HEK293 (cell line): ENCODE measurements at regions not wholly inside any gene's neighbourhood (a gene's known extent, or its start where the extent isn't known, plus 50 kb on each side); places are given as distances from the start of the nearest gene placed in this dataset.

Source experiments
- CTCF ChIA-PET: fragments of 350-600 bp; formaldehyde crosslinking; extraction: SDS; loops from one replicate; lab custom pipeline; 2021; ENCODE audit warnings: antibody characterized with exemption; lab: Yijun Ruan, JAX
- POLR2A ChIA-PET: fragments of 300-600 bp; formaldehyde crosslinking; extraction: SDS; loops from one replicate; lab custom pipeline; 2020; ENCODE audit warnings: antibody characterized with exemption, inconsistent platforms; lab: Yijun Ruan, JAX
- H3K27ac ChIP-seq: fragments of 200-500 bp; sonication (Bioruptor generic); 2 replicates; pipeline ENCODE4 v1.5.1; 2014; ENCODE audit warnings: low read depth, low read length, control low read depth, inconsistent platforms; ENCODE audit errors: extremely low read depth
- H3K36me3 ChIP-seq, 2 experiments: fragments of 200-500 bp in 1 of 2; sonication (Bioruptor generic) in 1 of 2; 1 replicate in 1 of 2; 2 replicates in 1 of 2; pipeline ENCODE4 v1.5.1; 2014 to 2017; ENCODE audit warnings: inconsistent platforms in 2 of 2, low read length in 2 of 2; ENCODE audit not compliant: control insufficient read depth in 2 of 2, insufficient read depth in 1 of 2
- H3K4me1 ChIP-seq: fragments of 200-500 bp; sonication (Bioruptor generic); 2 replicates; pipeline ENCODE4 v1.5.1; 2014; ENCODE audit warnings: mild to moderate bottlenecking, low read length, inconsistent platforms; ENCODE audit not compliant: control insufficient read depth, insufficient read depth
- H3K4me3 ChIP-seq: 2 replicates; pipeline ENCODE4 v1.5.1; 2011; ENCODE audit warnings: low read depth, mild to moderate bottlenecking, control low read depth, low read length, moderate library complexity
- H3K9me3 ChIP-seq: fragments of 200-500 bp; sonication (Bioruptor generic); 2 replicates; pipeline ENCODE4 v1.5.1; 2014; ENCODE audit warnings: low read depth, low read length, inconsistent platforms; ENCODE audit not compliant: control insufficient read depth, insufficient read depth
- HOXC10 ChIP-seq: sonication (generic); formaldehyde crosslinking; IDR thresholded peaks from 2 replicates; pipeline ENCODE4 v1.8.1; 2023; ENCODE audit warnings: mild to moderate bottlenecking, missing genetic modification reagents
- KLF8 ChIP-seq: fragments of 450-650 bp; formaldehyde crosslinking; IDR thresholded peaks from 2 replicates; pipeline ENCODE4 v1.5.1; 2016; ENCODE audit warnings: missing biosample characterization, missing genetic modification characterization
- SP2 ChIP-seq: fragments of 450-650 bp; formaldehyde crosslinking; IDR thresholded peaks from 2 replicates; pipeline ENCODE4 v1.5.1; 2016; ENCODE audit warnings: missing biosample characterization, missing genetic modification characterization
- ZBTB17 ChIP-seq: fragments of 450-650 bp; formaldehyde crosslinking; IDR thresholded peaks from 2 replicates; pipeline ENCODE4 v1.5.1; 2016; ENCODE audit warnings: missing biosample characterization, missing genetic modification characterization
- ZBTB20 ChIP-seq: fragments of 450-650 bp; formaldehyde crosslinking; IDR thresholded peaks from 2 replicates; pipeline ENCODE4 v1.5.1; 2016; ENCODE audit warnings: missing biosample characterization, missing genetic modification characterization
- ZNF140 ChIP-seq: fragments of 450-650 bp; formaldehyde crosslinking; IDR thresholded peaks from 2 replicates; pipeline ENCODE4 v1.5.1; 2016; ENCODE audit warnings: missing biosample characterization, missing genetic modification characterization
- ZNF24 ChIP-seq: fragments of 450-650 bp; formaldehyde crosslinking; IDR thresholded peaks from 2 replicates; pipeline ENCODE4 v1.5.1; 2016; ENCODE audit warnings: missing biosample characterization, missing genetic modification characterization
- ZNF354C ChIP-seq: fragments of 450-650 bp; formaldehyde crosslinking; IDR thresholded peaks from 2 replicates; pipeline ENCODE4 v1.5.1; 2016; ENCODE audit warnings: missing biosample characterization, missing genetic modification characterization, low read depth, borderline replicate concordance
- ZNF530 ChIP-seq: fragments of 450-650 bp; formaldehyde crosslinking; IDR thresholded peaks from 2 replicates; pipeline ENCODE4 v1.5.1; 2016; ENCODE audit warnings: low read depth, missing biosample characterization, missing genetic modification characterization
- ZNF600 ChIP-seq: fragments of 450-650 bp; formaldehyde crosslinking; IDR thresholded peaks from 2 replicates; pipeline ENCODE4 v1.5.1; 2016; ENCODE audit warnings: missing biosample characterization, missing genetic modification characterization
- ZNF660 ChIP-seq: fragments of 450-650 bp; IDR thresholded peaks from 2 replicates; pipeline ENCODE4 v1.5.1; 2018; ENCODE audit warnings: missing biosample characterization, mild to moderate bottlenecking, missing genetic modification characterization
- ZNF776 ChIP-seq: fragments of 450-650 bp; formaldehyde crosslinking; IDR thresholded peaks from 2 replicates; pipeline ENCODE4 v1.5.0; 2017; ENCODE audit warnings: missing biosample characterization, missing genetic modification characterization, borderline replicate concordance
- TF ChIP-seq, protein P1 (sequence below): fragments of 450-650 bp; formaldehyde crosslinking; IDR thresholded peaks from 2 replicates; pipeline ENCODE4 v1.5.1; 2016; ENCODE audit warnings: missing biosample characterization, missing genetic modification characterization
- TF ChIP-seq, protein P2 (sequence below): fragments of 450-650 bp; formaldehyde crosslinking; IDR thresholded peaks from 2 replicates; pipeline ENCODE4 v1.5.1; 2016; ENCODE audit warnings: missing biosample characterization, missing genetic modification characterization, low read depth
- TF ChIP-seq, protein P3 (sequence below): fragments of 450-650 bp; formaldehyde crosslinking; IDR thresholded peaks from 2 replicates; pipeline ENCODE4 v1.5.1; 2016; ENCODE audit warnings: missing biosample characterization, missing genetic modification characterization
- TF ChIP-seq, protein P4 (sequence below): fragments of 450-650 bp; formaldehyde crosslinking; IDR thresholded peaks from 2 replicates; pipeline ENCODE4 v1.5.1; 2016; ENCODE audit warnings: missing biosample characterization, missing genetic modification characterization

DNA sequence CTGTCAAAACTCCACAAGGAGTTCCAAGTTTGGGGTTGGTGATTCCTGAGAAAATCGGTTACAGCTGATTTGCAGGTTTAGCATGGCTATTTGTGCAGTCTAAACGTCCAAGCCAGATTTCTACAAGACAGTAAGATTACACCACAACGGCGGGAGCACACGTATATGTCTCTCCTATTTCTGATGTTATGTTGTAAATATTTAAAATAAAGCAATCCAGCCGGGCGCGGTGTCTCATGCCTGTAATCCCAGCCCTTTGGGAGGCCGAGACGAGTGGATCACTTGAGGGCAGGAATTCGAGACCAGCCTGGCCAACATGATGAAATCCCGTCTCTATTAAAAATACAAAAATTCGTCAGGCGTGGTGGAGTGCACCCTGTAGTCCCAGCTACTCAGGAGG lies 106.8 kb upstream of the IGF1R start:
- no peak overlapping the region for H3K4me3 ChIP-seq
- TF ChIP-seq, protein P1, sequence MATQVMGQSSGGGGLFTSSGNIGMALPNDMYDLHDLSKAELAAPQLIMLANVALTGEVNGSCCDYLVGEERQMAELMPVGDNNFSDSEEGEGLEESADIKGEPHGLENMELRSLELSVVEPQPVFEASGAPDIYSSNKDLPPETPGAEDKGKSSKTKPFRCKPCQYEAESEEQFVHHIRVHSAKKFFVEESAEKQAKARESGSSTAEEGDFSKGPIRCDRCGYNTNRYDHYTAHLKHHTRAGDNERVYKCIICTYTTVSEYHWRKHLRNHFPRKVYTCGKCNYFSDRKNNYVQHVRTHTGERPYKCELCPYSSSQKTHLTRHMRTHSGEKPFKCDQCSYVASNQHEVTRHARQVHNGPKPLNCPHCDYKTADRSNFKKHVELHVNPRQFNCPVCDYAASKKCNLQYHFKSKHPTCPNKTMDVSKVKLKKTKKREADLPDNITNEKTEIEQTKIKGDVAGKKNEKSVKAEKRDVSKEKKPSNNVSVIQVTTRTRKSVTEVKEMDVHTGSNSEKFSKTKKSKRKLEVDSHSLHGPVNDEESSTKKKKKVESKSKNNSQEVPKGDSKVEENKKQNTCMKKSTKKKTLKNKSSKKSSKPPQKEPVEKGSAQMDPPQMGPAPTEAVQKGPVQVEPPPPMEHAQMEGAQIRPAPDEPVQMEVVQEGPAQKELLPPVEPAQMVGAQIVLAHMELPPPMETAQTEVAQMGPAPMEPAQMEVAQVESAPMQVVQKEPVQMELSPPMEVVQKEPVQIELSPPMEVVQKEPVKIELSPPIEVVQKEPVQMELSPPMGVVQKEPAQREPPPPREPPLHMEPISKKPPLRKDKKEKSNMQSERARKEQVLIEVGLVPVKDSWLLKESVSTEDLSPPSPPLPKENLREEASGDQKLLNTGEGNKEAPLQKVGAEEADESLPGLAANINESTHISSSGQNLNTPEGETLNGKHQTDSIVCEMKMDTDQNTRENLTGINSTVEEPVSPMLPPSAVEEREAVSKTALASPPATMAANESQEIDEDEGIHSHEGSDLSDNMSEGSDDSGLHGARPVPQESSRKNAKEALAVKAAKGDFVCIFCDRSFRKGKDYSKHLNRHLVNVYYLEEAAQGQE (tag by site-specific recombination): no peak
- TF ChIP-seq, protein P2, sequence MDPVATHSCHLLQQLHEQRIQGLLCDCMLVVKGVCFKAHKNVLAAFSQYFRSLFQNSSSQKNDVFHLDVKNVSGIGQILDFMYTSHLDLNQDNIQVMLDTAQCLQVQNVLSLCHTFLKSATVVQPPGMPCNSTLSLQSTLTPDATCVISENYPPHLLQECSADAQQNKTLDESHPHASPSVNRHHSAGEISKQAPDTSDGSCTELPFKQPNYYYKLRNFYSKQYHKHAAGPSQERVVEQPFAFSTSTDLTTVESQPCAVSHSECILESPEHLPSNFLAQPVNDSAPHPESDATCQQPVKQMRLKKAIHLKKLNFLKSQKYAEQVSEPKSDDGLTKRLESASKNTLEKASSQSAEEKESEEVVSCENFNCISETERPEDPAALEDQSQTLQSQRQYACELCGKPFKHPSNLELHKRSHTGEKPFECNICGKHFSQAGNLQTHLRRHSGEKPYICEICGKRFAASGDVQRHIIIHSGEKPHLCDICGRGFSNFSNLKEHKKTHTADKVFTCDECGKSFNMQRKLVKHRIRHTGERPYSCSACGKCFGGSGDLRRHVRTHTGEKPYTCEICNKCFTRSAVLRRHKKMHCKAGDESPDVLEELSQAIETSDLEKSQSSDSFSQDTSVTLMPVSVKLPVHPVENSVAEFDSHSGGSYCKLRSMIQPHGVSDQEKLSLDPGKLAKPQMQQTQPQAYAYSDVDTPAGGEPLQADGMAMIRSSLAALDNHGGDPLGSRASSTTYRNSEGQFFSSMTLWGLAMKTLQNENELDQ: no peak
- no peak for TF ChIP-seq HOXC10 (CRISPR knock-in tag)
- no peak for TF ChIP-seq ZBTB20
- no peaks in the 10 kb centered on the region for H3K9me3 ChIP-seq
- H3K4me1 ChIP-seq: no peaks in the 10 kb centered on the region
- CTCF ChIA-PET: no interaction called here
- H3K27ac ChIP-seq: no peak overlapping the region
- POLR2A ChIA-PET: no interaction called here
- H3K36me3 ChIP-seq: no peaks in the 10 kb centered on the region

DNA sequence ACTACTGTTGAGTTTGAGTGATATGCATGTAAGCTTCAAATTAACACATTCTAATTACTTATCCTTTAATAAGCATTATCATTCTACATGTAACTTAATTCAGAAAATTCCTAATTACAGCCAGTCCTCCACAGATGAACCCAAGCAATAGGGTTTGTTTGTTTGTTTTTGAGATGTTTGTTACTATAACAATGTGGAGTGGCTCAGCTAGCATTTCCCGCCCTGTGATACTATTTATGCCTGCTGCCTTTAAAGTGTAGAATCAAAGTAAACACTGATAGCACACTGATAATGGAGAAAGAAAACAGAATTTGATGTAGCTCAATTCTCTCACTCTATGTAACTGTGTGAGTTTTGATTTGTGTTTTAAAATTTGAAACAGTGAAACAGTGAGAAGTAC lies 105.1 kb upstream of the IGF1R start:
- CTCF ChIA-PET: interaction anchor here (0.5 to 1.6 kb wide), 5 partner anchors 10 to 24 kb away, joined by 3 to 6 read pairs (median 3); no protein-coding TSS in a partner anchor
- TF ChIP-seq ZNF354C: no peak
- no peak for TF ChIP-seq ZNF776 (tag by site-specific recombination)
- no peak for TF ChIP-seq ZNF660 (tag by site-specific recombination)
- TF ChIP-seq ZNF530 (tag by site-specific recombination): no peak
- no peak for TF ChIP-seq ZNF140 (tag by site-specific recombination)
- no peak for TF ChIP-seq ZNF600 (tag by site-specific recombination)
- no peak for TF ChIP-seq KLF8 (tag by site-specific recombination)
- TF ChIP-seq ZNF24 (tag by site-specific recombination): no peak
- TF ChIP-seq, all 188 proteins: peak for 0
- peaks cover 4% of the 10 kb centered on the region; the same call in 1 of the 2 replicates for H3K4me1 ChIP-seq
- POLR2A ChIA-PET: no interaction called here
- H3K36me3 ChIP-seq: no peaks in the 10 kb centered on the region
- no peak overlapping the region for H3K4me3 ChIP-seq
- no peaks in the 10 kb centered on the region for H3K9me3 ChIP-seq
- H3K27ac ChIP-seq: no peak overlapping the region

DNA sequence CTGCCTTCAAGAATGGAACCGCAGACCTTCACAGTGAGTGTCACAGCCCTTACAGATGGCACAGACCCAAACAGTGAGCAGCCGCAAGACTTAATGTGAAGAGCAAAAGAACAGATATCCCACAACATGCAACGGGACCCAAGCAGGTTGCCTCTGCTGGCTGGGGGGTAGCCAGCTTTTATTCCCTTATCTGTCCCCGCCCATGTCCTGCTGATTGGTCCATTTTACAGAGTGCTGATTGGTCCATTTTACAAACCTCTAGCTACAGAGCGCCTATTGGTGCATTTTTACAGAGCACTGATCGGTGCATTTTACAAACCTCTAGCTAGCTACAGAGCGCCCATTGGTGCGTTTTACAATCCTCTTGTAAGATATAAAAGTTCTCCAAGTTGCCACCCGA lies 102.0 kb upstream of the IGF1R start:
- TF ChIP-seq, protein P3, sequence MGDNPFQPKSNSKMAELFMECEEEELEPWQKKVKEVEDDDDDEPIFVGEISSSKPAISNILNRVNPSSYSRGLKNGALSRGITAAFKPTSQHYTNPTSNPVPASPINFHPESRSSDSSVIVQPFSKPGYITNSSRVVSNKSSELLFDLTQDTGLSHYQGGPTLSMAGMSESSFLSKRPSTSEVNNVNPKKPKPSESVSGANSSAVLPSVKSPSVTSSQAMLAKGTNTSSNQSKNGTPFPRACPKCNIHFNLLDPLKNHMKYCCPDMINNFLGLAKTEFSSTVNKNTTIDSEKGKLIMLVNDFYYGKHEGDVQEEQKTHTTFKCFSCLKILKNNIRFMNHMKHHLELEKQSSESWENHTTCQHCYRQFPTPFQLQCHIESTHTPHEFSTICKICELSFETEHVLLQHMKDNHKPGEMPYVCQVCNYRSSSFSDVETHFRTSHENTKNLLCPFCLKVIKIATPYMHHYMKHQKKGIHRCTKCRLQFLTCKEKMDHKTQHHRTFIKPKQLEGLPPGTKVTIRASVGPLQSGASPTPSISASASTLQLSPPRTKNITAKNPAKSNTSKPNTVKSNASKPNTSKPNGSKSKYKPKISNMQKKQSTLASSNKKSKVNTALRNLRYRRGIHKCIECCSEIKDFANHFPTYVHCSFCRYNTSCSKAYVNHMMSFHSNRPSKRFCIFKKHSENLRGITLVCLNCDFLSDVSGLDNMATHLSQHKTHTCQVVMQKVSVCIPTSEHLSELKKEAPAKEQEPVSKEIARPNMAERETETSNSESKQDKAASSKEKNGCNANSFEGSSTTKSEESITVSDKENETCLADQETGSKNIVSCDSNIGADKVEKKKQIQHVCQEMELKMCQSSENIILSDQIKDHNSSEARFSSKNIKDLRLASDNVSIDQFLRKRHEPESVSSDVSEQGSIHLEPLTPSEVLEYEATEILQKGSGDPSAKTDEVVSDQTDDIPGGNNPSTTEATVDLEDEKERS (tag by site-specific recombination): no peak
- 0 out of 2 replicates have a peak, but pooled peaks have one; percentile 18 for TF ChIP-seq SP2 (tag by site-specific recombination)
- 0 out of 2 replicates have a peak, but pooled peaks have one; percentile 25 for TF ChIP-seq ZBTB17 (tag by site-specific recombination)
- TF ChIP-seq, protein P4, sequence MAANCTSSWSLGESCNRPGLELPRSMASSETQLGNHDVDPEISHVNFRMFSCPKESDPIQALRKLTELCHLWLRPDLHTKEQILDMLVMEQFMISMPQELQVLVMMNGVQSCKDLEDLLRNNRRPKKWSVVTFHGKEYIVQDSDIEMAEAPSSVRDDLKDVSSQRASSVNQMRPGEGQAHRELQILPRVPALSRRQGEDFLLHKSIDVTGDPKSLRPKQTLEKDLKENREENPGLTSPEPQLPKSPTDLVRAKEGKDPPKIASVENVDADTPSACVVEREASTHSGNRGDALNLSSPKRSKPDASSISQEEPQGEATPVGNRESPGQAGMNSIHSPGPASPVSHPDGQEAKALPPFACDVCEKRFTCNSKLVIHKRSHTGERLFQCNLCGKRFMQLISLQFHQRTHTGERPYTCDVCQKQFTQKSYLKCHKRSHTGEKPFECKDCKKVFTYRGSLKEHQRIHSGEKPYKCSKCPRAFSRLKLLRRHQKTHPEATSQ (tag by site-specific recombination): no peak
- CTCF ChIA-PET: interaction anchor here (0.7 to 2.4 kb wide), 8 partner anchors 21 to 555 kb away, joined by 3 to 9 read pairs (median 3); no protein-coding TSS in a partner anchor

More for the DNA sequence above, 102.0 kb upstream of the IGF1R start:
- no peak overlapping the region for H3K4me3 ChIP-seq
- POLR2A ChIA-PET: no interaction called here
- no peak overlapping the region for H3K27ac ChIP-seq
- peaks cover 9% of the 10 kb centered on the region for H3K4me1 ChIP-seq
- no peaks in the 10 kb centered on the region for H3K9me3 ChIP-seq
- H3K36me3 ChIP-seq: no peaks in the 10 kb centered on the region
